Thyroid gland (tissue), 4 donors: ENCODE measurements at regions not wholly inside any gene's neighbourhood (a gene's known extent, or its start where the extent isn't known, plus 50 kb on each side); places are given as distances from the start of the nearest gene placed in this dataset.

Experiments
- DNase-seq, 2 donors: peaks; one replicate each; pipeline ENCODE4 v3.0.0-alpha.2; 2019
- H3K27ac ChIP-seq, 3 donors: fragments of 200-600 bp; sonication (generic); 1 replicate in 2 of 3; 2 replicates in 1 of 3; pipeline ENCODE4 v1.5.1; 2016 to 2019; ENCODE audit warnings: mild to moderate bottlenecking in 1 of 3, moderate library complexity in 1 of 3
- H3K27me3 ChIP-seq: fragments of 200-600 bp; sonication (generic); one replicate; pipeline ENCODE4 v1.5.1; 2019
- H3K36me3 ChIP-seq, 2 donors: fragments of 200-600 bp; sonication (generic); one replicate each; pipeline ENCODE4 v1.5.1; 2016 to 2019
- H3K4me1 ChIP-seq, 2 donors: fragments of 200-600 bp; sonication (generic); one replicate each; pipeline ENCODE4 v1.5.1; 2017 to 2019
- H3K4me3 ChIP-seq, 3 donors: fragments of 200-600 bp; sonication (generic); replicated peaks in 1 of 3; 1 replicate in 2 of 3; 2 replicates in 1 of 3; pipeline ENCODE4 v1.5.1; 2016; ENCODE audit warnings: mild to moderate bottlenecking in 1 of 3
- H3K9me3 ChIP-seq: fragments of 200-600 bp; sonication (generic); one replicate; pipeline ENCODE4 v1.5.1; 2017
- POLR2A ChIP-seq, 2 donors: fragments of 450-650 bp; IDR thresholded peaks; one replicate each; pipeline ENCODE4 v1.6.1; 2017; ENCODE audit warnings: antibody characterized with exemption in 2 of 2, mild to moderate bottlenecking in 2 of 2, moderate library complexity in 1 of 2
- WGBS, 2 donors: methylation state at CpG; one replicate each; pipeline ENCODE4 v1.1.5; 2017; 5-methylcytosine and 5-hydroxymethylcytosine counted together
- intact Hi-C: fragments of 100-400 bp; cut with DNase I; formaldehyde crosslinking; loops from one replicate; pipeline ENCODE4 v1.15.1; 2023
- TF ChIP-seq, protein P1 (sequence below), 6 experiments: fragments of 200-600 bp in 3 of 6; fragments of 450-650 bp in 3 of 6; sonication (generic) in 3 of 6; IDR thresholded peaks; one replicate each; pipeline ENCODE4 v1.5.1; 2016 to 2019; ENCODE audit warnings: antibody characterized with exemption in 6 of 6, mild to moderate bottlenecking in 2 of 6, inconsistent platforms in 1 of 6, moderate library complexity in 1 of 6

DNA sequence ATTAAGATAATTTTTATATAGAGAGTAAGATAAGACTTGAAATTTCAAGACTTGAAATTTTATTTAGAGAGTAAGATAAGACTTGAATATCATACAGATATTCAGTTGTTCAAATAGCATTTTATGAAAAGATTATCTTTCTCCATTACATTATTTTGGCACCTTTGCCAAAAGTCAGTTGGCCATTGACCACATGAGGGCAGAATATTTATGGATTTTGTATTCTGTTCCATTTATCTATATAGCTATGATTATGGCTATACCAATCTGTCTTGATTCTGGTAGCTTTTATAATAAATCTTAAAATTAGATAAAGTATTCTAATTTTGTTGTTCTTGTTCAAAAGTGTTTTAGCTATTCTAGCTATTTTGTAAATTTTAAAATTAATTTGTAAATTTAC lies 537.9 kb upstream of the GJE1 start:
- no peaks in the 10 kb centered on the region for H3K4me1 ChIP-seq
- H3K36me3 ChIP-seq: no peaks in the 10 kb centered on the region
- H3K27me3 ChIP-seq: no peaks in the 10 kb centered on the region
- DNase-seq: no peak
- no peaks in the 10 kb centered on the region for H3K9me3 ChIP-seq
- intact Hi-C loops: no loop called here
- H3K4me3 ChIP-seq: no peak overlapping the region
- no peak overlapping the region for H3K27ac ChIP-seq
- TF ChIP-seq POLR2A (IDR thresholded peaks at IDR 0.05): no peak
- TF ChIP-seq, protein P1, sequence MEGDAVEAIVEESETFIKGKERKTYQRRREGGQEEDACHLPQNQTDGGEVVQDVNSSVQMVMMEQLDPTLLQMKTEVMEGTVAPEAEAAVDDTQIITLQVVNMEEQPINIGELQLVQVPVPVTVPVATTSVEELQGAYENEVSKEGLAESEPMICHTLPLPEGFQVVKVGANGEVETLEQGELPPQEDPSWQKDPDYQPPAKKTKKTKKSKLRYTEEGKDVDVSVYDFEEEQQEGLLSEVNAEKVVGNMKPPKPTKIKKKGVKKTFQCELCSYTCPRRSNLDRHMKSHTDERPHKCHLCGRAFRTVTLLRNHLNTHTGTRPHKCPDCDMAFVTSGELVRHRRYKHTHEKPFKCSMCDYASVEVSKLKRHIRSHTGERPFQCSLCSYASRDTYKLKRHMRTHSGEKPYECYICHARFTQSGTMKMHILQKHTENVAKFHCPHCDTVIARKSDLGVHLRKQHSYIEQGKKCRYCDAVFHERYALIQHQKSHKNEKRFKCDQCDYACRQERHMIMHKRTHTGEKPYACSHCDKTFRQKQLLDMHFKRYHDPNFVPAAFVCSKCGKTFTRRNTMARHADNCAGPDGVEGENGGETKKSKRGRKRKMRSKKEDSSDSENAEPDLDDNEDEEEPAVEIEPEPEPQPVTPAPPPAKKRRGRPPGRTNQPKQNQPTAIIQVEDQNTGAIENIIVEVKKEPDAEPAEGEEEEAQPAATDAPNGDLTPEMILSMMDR (IDR thresholded peaks at IDR 0.05): no peak

DNA sequence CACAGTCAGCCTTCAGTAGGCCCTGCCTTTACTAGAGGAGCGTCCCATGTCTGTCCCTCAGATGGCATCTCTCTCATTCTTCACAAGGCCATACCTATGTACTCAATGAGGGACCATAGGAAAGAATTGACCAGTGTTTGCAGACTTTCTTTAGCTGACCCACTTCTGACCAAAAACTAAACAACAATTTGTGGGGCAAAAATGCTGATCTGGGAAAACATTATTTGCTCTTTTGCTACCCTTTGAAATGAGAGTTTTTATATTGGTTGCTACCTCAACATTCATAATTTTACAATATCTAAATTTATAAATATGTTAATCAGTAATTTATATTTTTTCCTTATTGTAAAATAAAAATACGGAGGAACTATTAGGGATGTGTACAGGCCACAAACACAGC lies 539.4 kb upstream of the GJE1 start:
- Histone ChIP-seq H3K4me1 (no peaks in the 10 kb centered on the region), H3K27me3 (no peaks in the 10 kb centered on the region), H3K36me3 (no peaks in the 10 kb centered on the region), H3K27ac (no peak overlapping the region), H3K4me3 (no peak overlapping the region), H3K9me3 (no peaks in the 10 kb centered on the region)
- DNase-seq: no peak
- WGBS, 2 donors: 92 to 94% methylated on average over 2 of the region's 2 CpGs
- intact Hi-C loops: no loop called here
- TF ChIP-seq POLR2A (IDR thresholded peaks at IDR 0.05): no peak
- TF ChIP-seq, protein P1 (IDR thresholded peaks at IDR 0.05): no peak

DNA sequence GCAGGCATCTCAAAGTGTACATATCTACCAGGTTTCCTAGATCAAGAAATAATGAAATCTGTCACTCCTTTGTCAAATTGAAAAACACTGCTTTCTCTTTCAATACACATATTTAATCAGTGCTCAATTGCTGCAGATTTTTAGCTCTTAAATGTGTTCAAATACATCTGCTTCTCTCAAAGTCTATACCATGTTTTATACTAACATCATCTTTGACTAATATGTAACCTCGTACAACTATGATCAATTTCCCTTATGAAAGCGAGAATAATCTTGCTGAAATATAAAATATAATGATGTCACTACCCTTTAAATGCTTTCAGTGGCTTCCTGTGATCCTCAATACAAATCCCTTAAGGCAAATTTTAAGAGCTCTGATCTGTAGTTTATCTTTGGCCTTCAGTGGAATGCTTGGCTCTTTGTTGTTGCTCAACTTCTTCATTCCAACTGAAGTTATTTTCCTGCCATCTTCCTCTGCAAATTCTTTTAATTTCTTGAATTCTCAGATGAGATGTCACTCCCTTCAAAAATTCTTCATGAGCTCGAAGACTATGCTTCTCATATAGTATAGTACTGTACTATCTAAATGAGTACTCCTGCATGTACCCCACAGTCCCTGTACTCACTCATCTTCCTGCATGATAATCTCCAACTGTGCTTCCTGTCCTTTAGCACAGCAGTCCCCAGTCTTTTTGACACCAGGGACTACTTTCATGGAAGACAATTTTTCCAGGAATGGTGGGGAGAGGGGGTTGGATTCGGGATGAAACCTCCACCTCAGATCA lies 545.1 kb upstream of the GJE1 start:
- Histone ChIP-seq H3K9me3 (no peaks in the 10 kb centered on the region), H3K27me3 (no peaks in the 10 kb centered on the region), H3K36me3 (no peaks in the 10 kb centered on the region), H3K4me3 (no peak overlapping the region), H3K27ac (no peak overlapping the region), H3K4me1 (no peaks in the 10 kb centered on the region)
- TF ChIP-seq, protein P1 (IDR thresholded peaks at IDR 0.05): no peak
- no peak for TF ChIP-seq POLR2A (IDR thresholded peaks at IDR 0.05)
- WGBS, 2 donors: 83 to 85% methylated on average over 4 of the region's 4 CpGs
- intact Hi-C loops: no loop called here
- DNase-seq: no peak

DNA sequence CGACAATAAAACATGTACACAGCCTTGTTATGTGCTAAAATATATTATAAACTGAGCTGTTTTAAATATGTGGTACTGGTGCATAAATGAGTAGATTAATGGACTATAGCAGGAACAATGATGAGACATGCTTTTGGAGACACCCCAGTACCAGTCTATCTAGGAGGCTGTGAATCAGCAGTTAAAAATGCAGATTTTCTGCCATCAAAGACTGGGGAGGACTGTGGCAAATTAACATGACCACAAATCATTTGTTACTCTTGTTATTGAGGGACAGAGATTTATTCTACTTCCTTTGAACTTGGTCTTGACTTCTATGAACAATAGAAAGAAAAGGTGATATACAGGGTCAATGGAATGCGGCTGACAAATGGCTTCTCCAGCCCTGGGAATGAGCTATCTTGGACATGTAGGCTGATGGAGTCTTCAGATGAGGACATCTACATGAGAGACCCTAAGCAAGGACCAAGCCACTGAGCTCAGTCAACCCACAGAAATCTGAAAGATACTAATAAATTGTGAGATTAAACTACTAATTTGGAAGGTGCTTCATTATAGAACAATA lies 551.7 kb upstream of the GJE1 start:
- Histone ChIP-seq H3K27ac (no peak overlapping the region), H3K4me1 (no peaks in the 10 kb centered on the region), H3K27me3 (no peaks in the 10 kb centered on the region), H3K9me3 (no peaks in the 10 kb centered on the region), H3K36me3 (no peaks in the 10 kb centered on the region), H3K4me3 (no peak overlapping the region)
- intact Hi-C loops: no loop called here
- WGBS, 2 donors: 95% methylated on average over 2 of the region's 2 CpGs
- TF ChIP-seq, protein P1 (IDR thresholded peaks at IDR 0.05): no peak
- TF ChIP-seq POLR2A (IDR thresholded peaks at IDR 0.05): no peak
- DNase-seq: no peak

DNA sequence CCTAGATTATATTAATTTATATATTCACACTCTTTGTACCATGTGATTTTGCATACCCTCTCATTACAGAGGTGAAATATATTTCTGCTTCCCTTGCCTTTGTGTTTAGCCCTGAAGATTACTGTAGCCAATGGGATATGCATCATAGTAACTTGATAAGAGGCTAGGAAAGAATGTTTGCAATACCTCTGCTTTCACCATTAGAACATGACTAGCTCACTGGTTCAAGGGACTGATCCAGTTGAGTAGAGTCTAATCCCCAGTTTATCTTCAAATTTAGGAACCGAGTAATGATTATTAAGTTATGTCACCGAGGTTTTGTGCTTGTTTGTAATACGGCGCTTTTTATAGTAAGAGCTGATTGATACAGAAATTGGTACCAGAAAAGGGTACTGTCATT lies 552.6 kb upstream of the GJE1 start:
- intact Hi-C loops: no loop called here
- Histone ChIP-seq H3K27ac (no peak overlapping the region), H3K27me3 (no peaks in the 10 kb centered on the region), H3K4me1 (no peaks in the 10 kb centered on the region), H3K4me3 (no peak overlapping the region), H3K9me3 (no peaks in the 10 kb centered on the region), H3K36me3 (no peaks in the 10 kb centered on the region)
- TF ChIP-seq POLR2A (IDR thresholded peaks at IDR 0.05): no peak
- TF ChIP-seq, protein P1 (IDR thresholded peaks at IDR 0.05): no peak
- DNase-seq: no peak
- 96 to 97% methylated on average over 4 of the region's 4 CpGs for WGBS, 2 donors
